H9 (cell line): ENCODE measurements at regions not wholly inside any gene's neighbourhood (a gene's known extent, or its start where the extent isn't known, plus 50 kb on each side); places are given as distances from the start of the nearest gene placed in this dataset.

Experiments used
- DNase-seq: peaks from one replicate; pipeline ENCODE4 v3.0.0-alpha.2; 2017
- H2AFZ ChIP-seq: one replicate; pipeline ENCODE4 v1.6.1; 2013; ENCODE audit warnings: mild to moderate bottlenecking, low read length, control low read depth, moderate library complexity
- H2AK5ac ChIP-seq: 2 replicates; pipeline ENCODE4 v1.6.1; 2013; ENCODE audit warnings: low read length, control low read depth, mixed read lengths; ENCODE audit not compliant: insufficient read length
- H2BK120ac ChIP-seq: one replicate; pipeline ENCODE4 v1.6.1; 2013; ENCODE audit warnings: low read depth, mild to moderate bottlenecking, low read length, control low read depth, inconsistent platforms; ENCODE audit not compliant: poor library complexity, severe bottlenecking
- H2BK12ac ChIP-seq: 2 replicates; pipeline ENCODE4 v1.6.1; 2013; ENCODE audit warnings: low read length, control low read depth, mixed read lengths, low read depth; ENCODE audit not compliant: insufficient read length
- H2BK15ac ChIP-seq: 2 replicates; pipeline ENCODE4 v1.6.1; 2013; ENCODE audit warnings: low read depth, low read length, control low read depth
- H2BK20ac ChIP-seq: one replicate; pipeline ENCODE4 v1.6.1; 2013; ENCODE audit warnings: low read depth, mild to moderate bottlenecking, low read length, control low read depth, inconsistent platforms; ENCODE audit not compliant: poor library complexity, severe bottlenecking
- H2BK5ac ChIP-seq: 2 replicates; pipeline ENCODE4 v1.6.1; 2013; ENCODE audit warnings: low read length, control low read depth, mixed read lengths; ENCODE audit not compliant: insufficient read length
- H3K14ac ChIP-seq: 2 replicates; pipeline ENCODE4 v1.6.1; 2013; ENCODE audit warnings: low read length, control low read depth; ENCODE audit not compliant: insufficient read depth
- H3K18ac ChIP-seq: 2 replicates; pipeline ENCODE4 v1.6.1; 2013; ENCODE audit warnings: low read depth, mild to moderate bottlenecking, mixed read lengths, low read length, control low read depth; ENCODE audit not compliant: insufficient read length
- H3K23ac ChIP-seq: 2 replicates; pipeline ENCODE4 v1.6.1; 2013; ENCODE audit warnings: low read length, control low read depth, mixed read lengths, low read depth; ENCODE audit not compliant: insufficient read length
- H3K23me2 ChIP-seq: 2 replicates; pipeline ENCODE4 v1.6.1; 2013; ENCODE audit warnings: low read depth, mild to moderate bottlenecking, mixed read lengths, low read length, control low read depth; ENCODE audit not compliant: insufficient read length, poor library complexity, severe bottlenecking
- H3K27ac ChIP-seq: 2 replicates; pipeline ENCODE4 v1.5.1; 2013; ENCODE audit warnings: low read length, control low read depth, mixed read lengths, low read depth; ENCODE audit not compliant: insufficient read length
- H3K27me3 ChIP-seq: 2 replicates; pipeline ENCODE4 v1.6.1; 2013; ENCODE audit warnings: low read length, control low read depth, inconsistent platforms; ENCODE audit not compliant: insufficient read depth
- H3K4ac ChIP-seq: 2 replicates; pipeline ENCODE4 v1.6.1; 2013; ENCODE audit warnings: low read depth, mild to moderate bottlenecking, control low read depth, inconsistent platforms, low read length, moderate library complexity
- H3K4me1 ChIP-seq: 2 replicates; pipeline ENCODE4 v1.6.1; 2013; ENCODE audit warnings: low read length, control low read depth, inconsistent platforms; ENCODE audit not compliant: insufficient read depth
- H3K4me2 ChIP-seq: 2 replicates; pipeline ENCODE4 v1.6.1; 2013; ENCODE audit warnings: low read length, control low read depth, mixed read lengths; ENCODE audit not compliant: insufficient read length, insufficient read depth
- H3K56ac ChIP-seq: 2 replicates; pipeline ENCODE4 v1.6.1; 2013; ENCODE audit warnings: low read depth, mild to moderate bottlenecking, mixed read lengths, low read length, control low read depth; ENCODE audit not compliant: insufficient read length
- H3K79me1 ChIP-seq: 2 replicates; pipeline ENCODE4 v1.6.1; 2013; ENCODE audit warnings: low read depth, mild to moderate bottlenecking, moderate library complexity, low read length, control low read depth, inconsistent platforms; ENCODE audit not compliant: insufficient read depth, poor library complexity, severe bottlenecking
- H3K79me2 ChIP-seq: 2 replicates; pipeline ENCODE4 v1.6.1; 2013; ENCODE audit warnings: low read length, control low read depth, inconsistent platforms; ENCODE audit not compliant: insufficient read depth
- H3K9ac ChIP-seq: 2 replicates; pipeline ENCODE4 v1.6.1; 2013; ENCODE audit warnings: low read length, control low read depth, mixed read lengths; ENCODE audit not compliant: insufficient read length; ENCODE audit errors: extremely low read depth
- H3K9me3 ChIP-seq: one replicate; pipeline ENCODE4 v1.6.1; 2013; ENCODE audit warnings: low read depth, low read length, inconsistent platforms; ENCODE audit not compliant: control insufficient read depth
- H3T11ph ChIP-seq: one replicate; pipeline ENCODE4 v1.6.1; 2013; ENCODE audit warnings: mild to moderate bottlenecking, low read length, control low read depth, inconsistent platforms
- H4K20me1 ChIP-seq: one replicate; pipeline ENCODE4 v1.6.1; 2013; ENCODE audit not compliant: control insufficient read depth, insufficient read length, insufficient read depth
- H4K5ac ChIP-seq: 2 replicates; pipeline ENCODE4 v1.6.1; 2013; ENCODE audit warnings: low read depth, mild to moderate bottlenecking, mixed read lengths, low read length, control low read depth; ENCODE audit not compliant: insufficient read length
- H4K8ac ChIP-seq: replicated peaks from 2 replicates; pipeline ENCODE4 v1.6.1; 2013; ENCODE audit warnings: low read length, control low read depth, mixed read lengths, low read depth; ENCODE audit not compliant: insufficient read length
- H4K91ac ChIP-seq: 2 replicates; pipeline ENCODE4 v1.6.1; 2013; ENCODE audit warnings: low read depth, mild to moderate bottlenecking, moderate library complexity, mixed read lengths, low read length, control low read depth; ENCODE audit not compliant: insufficient read length
- H3K27ac Mint-ChIP-seq, 3 experiments: 2 replicates in 2 of 3; 3 replicates in 1 of 3; pipeline ENCODE4 v1.8.0; 2020 to 2021; ENCODE audit warnings: mixed read lengths in 3 of 3, mild to moderate bottlenecking in 1 of 3, moderate library complexity in 1 of 3
- H3K27me3 Mint-ChIP-seq: 2 replicates; pipeline ENCODE4 v1.8.0; 2021; ENCODE audit warnings: low read depth, mild to moderate bottlenecking, moderate library complexity, mixed read lengths
- H3K36me3 Mint-ChIP-seq, 3 experiments: 2 replicates in 2 of 3; 3 replicates in 1 of 3; pipeline ENCODE4 v1.8.0; 2020 to 2021; ENCODE audit warnings: low read depth in 3 of 3, mixed read lengths in 3 of 3; ENCODE audit not compliant: insufficient read depth in 1 of 3
- H3K4me1 Mint-ChIP-seq, 2 experiments: 2 replicates each; pipeline ENCODE4 v1.8.0; 2020; ENCODE audit warnings: mixed read lengths in 2 of 2
- H3K4me3 Mint-ChIP-seq, 2 experiments: 2 replicates in 1 of 2; 3 replicates in 1 of 2; pipeline ENCODE4 v1.8.0; 2020 to 2021; ENCODE audit warnings: mild to moderate bottlenecking in 2 of 2, mixed read lengths in 2 of 2, moderate library complexity in 1 of 2
- H3K9me3 Mint-ChIP-seq, 2 experiments: 2 replicates in 1 of 2; 3 replicates in 1 of 2; pipeline ENCODE4 v1.8.0; 2020; ENCODE audit warnings: mild to moderate bottlenecking in 2 of 2, mixed read lengths in 2 of 2, moderate library complexity in 1 of 2
- WGBS: extraction: QIAGEN DNeasy Blood & Tissue Kit; methylation state at CpG from one replicate; pipeline ENCODE4 v1.1.7; 2013; ENCODE audit warnings: missing lambda C conversion rate, low lambda C conversion rate, mixed read lengths; ENCODE audit not compliant: insufficient read length; ENCODE audit errors: extremely low coverage; 5-methylcytosine and 5-hydroxymethylcytosine counted together
- TF ChIP-seq, protein P1 (sequence below): fragments of 200-600 bp; sonication (generic); conservative IDR thresholded peaks from 3 replicates; pipeline ENCODE4 v1.8.0; 2021; ENCODE audit warnings: antibody characterized with exemption, mild to moderate bottlenecking

DNA sequence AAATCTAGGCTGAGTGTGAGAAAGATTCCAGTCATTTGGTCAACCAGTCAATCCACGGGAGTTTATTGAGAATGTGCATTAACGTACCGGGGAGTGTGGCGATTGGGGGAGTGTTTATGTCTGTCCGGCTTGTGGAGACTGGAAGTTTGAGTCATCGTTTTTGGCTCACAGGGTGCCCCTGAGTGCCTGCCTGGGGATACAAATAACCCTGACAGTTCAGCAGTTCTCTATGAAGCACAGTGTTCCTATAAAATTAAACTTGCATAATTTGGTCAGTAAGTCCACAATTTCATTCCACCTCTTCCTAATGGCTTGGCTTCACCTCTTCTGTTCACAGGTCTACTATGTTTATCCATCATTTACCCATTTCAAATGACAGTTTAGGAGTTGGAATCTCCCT, 72.6 kb upstream of the PLEKHG1 start:
- no CpG with 5 or more reads among the region's 6 CpGs for WGBS
- H2BK5ac ChIP-seq: no peak overlapping the region
- no peaks in the 10 kb centered on the region for H3K4me1 ChIP-seq

More for the DNA sequence above, 72.6 kb upstream of the PLEKHG1 start:
- peaks cover 13 to 17% of the 10 kb centered on the region in 2 experiments for H3K4me1 Mint-ChIP-seq
- Histone ChIP-seq H2BK120ac (no peak overlapping the region), H3K4me2 (no peak overlapping the region), H2BK12ac (no peak overlapping the region), H3K4ac (no peak overlapping the region), H2AFZ (no peak overlapping the region), H3T11ph (no peak overlapping the region), H2BK20ac (no peak overlapping the region), H3K23me2 (no peaks in the 10 kb centered on the region), H3K79me2 (no peaks in the 10 kb centered on the region), H3K27ac (no peak overlapping the region), H4K91ac (no peak overlapping the region), H3K18ac (no peak overlapping the region), H3K23ac (no peak overlapping the region), H3K14ac (no peak overlapping the region), H2AK5ac (no peak overlapping the region), H3K27me3 (no peaks in the 10 kb centered on the region), H3K9me3 (no peaks in the 10 kb centered on the region), H3K79me1 (no peaks in the 10 kb centered on the region), H4K8ac (no peak overlapping the region), H4K20me1 (no peaks in the 10 kb centered on the region), H3K56ac (no peak overlapping the region), H4K5ac (no peak overlapping the region), H2BK15ac (no peak overlapping the region), H3K9ac (no peak overlapping the region)
- TF ChIP-seq, protein P1, sequence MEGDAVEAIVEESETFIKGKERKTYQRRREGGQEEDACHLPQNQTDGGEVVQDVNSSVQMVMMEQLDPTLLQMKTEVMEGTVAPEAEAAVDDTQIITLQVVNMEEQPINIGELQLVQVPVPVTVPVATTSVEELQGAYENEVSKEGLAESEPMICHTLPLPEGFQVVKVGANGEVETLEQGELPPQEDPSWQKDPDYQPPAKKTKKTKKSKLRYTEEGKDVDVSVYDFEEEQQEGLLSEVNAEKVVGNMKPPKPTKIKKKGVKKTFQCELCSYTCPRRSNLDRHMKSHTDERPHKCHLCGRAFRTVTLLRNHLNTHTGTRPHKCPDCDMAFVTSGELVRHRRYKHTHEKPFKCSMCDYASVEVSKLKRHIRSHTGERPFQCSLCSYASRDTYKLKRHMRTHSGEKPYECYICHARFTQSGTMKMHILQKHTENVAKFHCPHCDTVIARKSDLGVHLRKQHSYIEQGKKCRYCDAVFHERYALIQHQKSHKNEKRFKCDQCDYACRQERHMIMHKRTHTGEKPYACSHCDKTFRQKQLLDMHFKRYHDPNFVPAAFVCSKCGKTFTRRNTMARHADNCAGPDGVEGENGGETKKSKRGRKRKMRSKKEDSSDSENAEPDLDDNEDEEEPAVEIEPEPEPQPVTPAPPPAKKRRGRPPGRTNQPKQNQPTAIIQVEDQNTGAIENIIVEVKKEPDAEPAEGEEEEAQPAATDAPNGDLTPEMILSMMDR: no peak
- peaks cover 0 to 4% (median 2%) of the 10 kb centered on the region in 3 experiments; a peak in 1 of 7 replicates for H3K36me3 Mint-ChIP-seq
- H3K27me3 Mint-ChIP-seq: peaks cover 13% of the 10 kb centered on the region
- DNase-seq: no peak
- no peak overlapping the region for H3K27ac Mint-ChIP-seq
- peaks cover 8 to 13% of the 10 kb centered on the region in 2 experiments; a peak in 4 of 5 replicates for H3K9me3 Mint-ChIP-seq
- no peak overlapping the region for H3K4me3 Mint-ChIP-seq
